ENCODE measurements at regions not wholly inside any gene's neighbourhood (a gene's known extent, or its start where the extent isn't known, plus 50 kb on each side); places are given as distances from the start of the nearest gene placed in this dataset.

- Mint-ChIP-seq H3K27me3 (ENCODE audit: low read depth) (peaks cover 51% of the 10 kb centered on the region), H3K4me3 (ENCODE audit: low read depth) (no peak overlapping the region), H3K4me1 (ENCODE audit: low read depth) (no peaks in the 10 kb centered on the region), H3K36me3 (ENCODE audit: low read depth) (no peaks in the 10 kb centered on the region), H3K27ac (no peak overlapping the region), H3K9me3 (no peaks in the 10 kb centered on the region)
- intact Hi-C loops (cut with micrococcal nuclease): no loop called here
- DNase-seq (ENCODE audit: low spot score): no peak
Measured at GRCh38 chr5:176162198-176162597, 76.0 kb upstream of the SIMC1 start.

GRCh38 chr5:176162888-176163287, 75.3 kb upstream of the SIMC1 start:
- H3K36me3 Mint-ChIP-seq (ENCODE audit: low read depth): no peaks in the 10 kb centered on the region
- no peak overlapping the region for H3K4me3 Mint-ChIP-seq (ENCODE audit: low read depth)
- no peak overlapping the region for H3K27ac Mint-ChIP-seq
- DNase-seq (ENCODE audit: low spot score): no peak
- intact Hi-C loops (cut with micrococcal nuclease): no loop called here
- H3K4me1 Mint-ChIP-seq (ENCODE audit: low read depth): no peaks in the 10 kb centered on the region
- peaks cover 48% of the 10 kb centered on the region for H3K27me3 Mint-ChIP-seq (ENCODE audit: low read depth)
- no peaks in the 10 kb centered on the region for H3K9me3 Mint-ChIP-seq

- H3K27ac Mint-ChIP-seq: no peak overlapping the region
- H3K27me3 Mint-ChIP-seq (ENCODE audit: low read depth): peaks cover 50% of the 10 kb centered on the region
- no peak overlapping the region for H3K4me3 Mint-ChIP-seq (ENCODE audit: low read depth)
- no peaks in the 10 kb centered on the region for H3K9me3 Mint-ChIP-seq
- H3K36me3 Mint-ChIP-seq (ENCODE audit: low read depth): no peaks in the 10 kb centered on the region
- intact Hi-C loops (cut with micrococcal nuclease): no loop called here
- no peak for DNase-seq (ENCODE audit: low spot score)
- no peaks in the 10 kb centered on the region for H3K4me1 Mint-ChIP-seq (ENCODE audit: low read depth)
Measured at GRCh38 chr5:176166427-176166826, 71.8 kb upstream of the SIMC1 start.

GRCh38 chr5:176167800-176168199, 70.4 kb upstream of the SIMC1 start:
- intact Hi-C loops (cut with micrococcal nuclease): no loop called here
- Mint-ChIP-seq H3K27me3 (ENCODE audit: low read depth) (peaks cover 48% of the 10 kb centered on the region), H3K9me3 (no peaks in the 10 kb centered on the region), H3K36me3 (ENCODE audit: low read depth) (no peaks in the 10 kb centered on the region), H3K27ac (no peak overlapping the region), H3K4me1 (ENCODE audit: low read depth) (no peaks in the 10 kb centered on the region), H3K4me3 (ENCODE audit: low read depth) (no peak overlapping the region)
- no peak for DNase-seq (ENCODE audit: low spot score)

- H3K9me3 Mint-ChIP-seq: no peaks in the 10 kb centered on the region
- no peak overlapping the region for H3K4me3 Mint-ChIP-seq (ENCODE audit: low read depth)
- intact Hi-C loops (cut with micrococcal nuclease): no loop called here
- H3K36me3 Mint-ChIP-seq (ENCODE audit: low read depth): no peaks in the 10 kb centered on the region
- DNase-seq (ENCODE audit: low spot score): no peak
- no peak overlapping the region for H3K27ac Mint-ChIP-seq
- peaks cover 34% of the 10 kb centered on the region for H3K27me3 Mint-ChIP-seq (ENCODE audit: low read depth)
- H3K4me1 Mint-ChIP-seq (ENCODE audit: low read depth): no peaks in the 10 kb centered on the region
Measured at GRCh38 chr5:176169393-176170063, 68.7 kb upstream of the SIMC1 start.

GRCh38 chr5:176170084-176170483, 68.1 kb upstream of the SIMC1 start:
- no peaks in the 10 kb centered on the region for H3K36me3 Mint-ChIP-seq (ENCODE audit: low read depth)
- H3K4me1 Mint-ChIP-seq (ENCODE audit: low read depth): no peaks in the 10 kb centered on the region
- H3K9me3 Mint-ChIP-seq: no peaks in the 10 kb centered on the region
- no peak overlapping the region for H3K4me3 Mint-ChIP-seq (ENCODE audit: low read depth)
- intact Hi-C loops (cut with micrococcal nuclease): no loop called here
- H3K27ac Mint-ChIP-seq: no peak overlapping the region
- peaks cover 30% of the 10 kb centered on the region for H3K27me3 Mint-ChIP-seq (ENCODE audit: low read depth)
- DNase-seq (ENCODE audit: low spot score): no peak

- DNase-seq (ENCODE audit: low spot score): no peak
- Mint-ChIP-seq H3K27ac (no peak overlapping the region), H3K4me1 (ENCODE audit: low read depth) (no peaks in the 10 kb centered on the region), H3K27me3 (ENCODE audit: low read depth) (peaks cover 21% of the 10 kb centered on the region), H3K4me3 (ENCODE audit: low read depth) (no peak overlapping the region), H3K9me3 (no peaks in the 10 kb centered on the region), H3K36me3 (ENCODE audit: low read depth) (no peaks in the 10 kb centered on the region)
- intact Hi-C loops (cut with micrococcal nuclease): no loop called here
Measured at GRCh38 chr5:176171171-176171760, 67.0 kb upstream of the SIMC1 start.

- H3K4me3 Mint-ChIP-seq (ENCODE audit: low read depth): no peak overlapping the region
Measured at GRCh38 chr5:176172246-176172645, 66.0 kb upstream of the SIMC1 start.

GRCh38 chr5:176173647-176174046, 64.6 kb upstream of the SIMC1 start:
- no peaks in the 10 kb centered on the region for H3K36me3 Mint-ChIP-seq (ENCODE audit: low read depth)
- no peaks in the 10 kb centered on the region for H3K4me1 Mint-ChIP-seq (ENCODE audit: low read depth)
- no peak overlapping the region for H3K27ac Mint-ChIP-seq
- H3K27me3 Mint-ChIP-seq (ENCODE audit: low read depth): peaks cover 23% of the 10 kb centered on the region
- no peak for DNase-seq (ENCODE audit: low spot score)
- H3K4me3 Mint-ChIP-seq (ENCODE audit: low read depth): no peak overlapping the region
- intact Hi-C loops (cut with micrococcal nuclease): no loop called here
- no peaks in the 10 kb centered on the region for H3K9me3 Mint-ChIP-seq

More at GRCh38 chr5:176172246-176172645, 66.0 kb upstream of the SIMC1 start:
- DNase-seq (ENCODE audit: low spot score): no peak
- Mint-ChIP-seq H3K27me3 (ENCODE audit: low read depth) (peaks cover 19% of the 10 kb centered on the region), H3K36me3 (ENCODE audit: low read depth) (no peaks in the 10 kb centered on the region), H3K9me3 (no peaks in the 10 kb centered on the region), H3K27ac (no peak overlapping the region), H3K4me1 (ENCODE audit: low read depth) (no peaks in the 10 kb centered on the region)
- intact Hi-C loops (cut with micrococcal nuclease): no loop called here

GRCh38 chr5:176174345-176175025, 63.7 kb upstream of the SIMC1 start:
- no peaks in the 10 kb centered on the region for H3K9me3 Mint-ChIP-seq
- peaks cover 20% of the 10 kb centered on the region for H3K27me3 Mint-ChIP-seq (ENCODE audit: low read depth)
- intact Hi-C loops (cut with micrococcal nuclease): no loop called here
- no peak overlapping the region for H3K4me3 Mint-ChIP-seq (ENCODE audit: low read depth)
- no peak for DNase-seq (ENCODE audit: low spot score)
- no peaks in the 10 kb centered on the region for H3K4me1 Mint-ChIP-seq (ENCODE audit: low read depth)
- no peak overlapping the region for H3K27ac Mint-ChIP-seq
- H3K36me3 Mint-ChIP-seq (ENCODE audit: low read depth): no peaks in the 10 kb centered on the region

- Mint-ChIP-seq H3K4me3 (ENCODE audit: low read depth) (no peak overlapping the region), H3K27me3 (ENCODE audit: low read depth) (peaks cover 15% of the 10 kb centered on the region), H3K4me1 (ENCODE audit: low read depth) (no peaks in the 10 kb centered on the region), H3K36me3 (ENCODE audit: low read depth) (no peaks in the 10 kb centered on the region), H3K27ac (no peak overlapping the region), H3K9me3 (no peaks in the 10 kb centered on the region)
- intact Hi-C loops (cut with micrococcal nuclease): no loop called here
- no peak for DNase-seq (ENCODE audit: low spot score)
Measured at GRCh38 chr5:176175101-176175852, 62.9 kb upstream of the SIMC1 start.

- no peaks in the 10 kb centered on the region for H3K4me1 Mint-ChIP-seq (ENCODE audit: low read depth)
- no peak overlapping the region for H3K4me3 Mint-ChIP-seq (ENCODE audit: low read depth)
- H3K27ac Mint-ChIP-seq: no peak overlapping the region
- intact Hi-C loops (cut with micrococcal nuclease): no loop called here
- H3K9me3 Mint-ChIP-seq: no peaks in the 10 kb centered on the region
- no peak for DNase-seq (ENCODE audit: low spot score)
- no peaks in the 10 kb centered on the region for H3K36me3 Mint-ChIP-seq (ENCODE audit: low read depth)
- peaks cover 14% of the 10 kb centered on the region for H3K27me3 Mint-ChIP-seq (ENCODE audit: low read depth)
Measured at GRCh38 chr5:176176231-176176630, 62.0 kb upstream of the SIMC1 start.

- H3K36me3 Mint-ChIP-seq (ENCODE audit: low read depth): no peaks in the 10 kb centered on the region
- H3K4me3 Mint-ChIP-seq (ENCODE audit: low read depth): no peak overlapping the region
- H3K27me3 Mint-ChIP-seq (ENCODE audit: low read depth): peaks cover 17% of the 10 kb centered on the region
- no peak for DNase-seq (ENCODE audit: low spot score)
- no peak overlapping the region for H3K27ac Mint-ChIP-seq
- no peaks in the 10 kb centered on the region for H3K4me1 Mint-ChIP-seq (ENCODE audit: low read depth)
- no peaks in the 10 kb centered on the region for H3K9me3 Mint-ChIP-seq
- intact Hi-C loops (cut with micrococcal nuclease): no loop called here
Measured at GRCh38 chr5:176178789-176179188, 59.4 kb upstream of the SIMC1 start.

All from activated T-helper 2 cell treated with anti-CD3 and anti-CD28 coated beads, Interferon-gamma antibody, Interleukin-2, Interleukin-4, amounts not matched to agents 10 μg/mL and 5 μg/mL and 100 μg/mL, durations not matched to agents 14 hours and 24 hours and 36 hours (primary cell).